GM12864 (cell line): ENCODE measurements at regions not wholly inside any gene's neighbourhood (a gene's known extent, or its start where the extent isn't known, plus 50 kb on each side); places are given as distances from the start of the nearest gene placed in this dataset.

Source experiments
- DNase-seq: peaks from one replicate; pipeline ENCODE4 v3.0.0-alpha.2; 2011; ENCODE audit warnings: low read depth
- H3K4me3 ChIP-seq: 2 replicates; pipeline ENCODE4 v1.5.1; 2011; ENCODE audit warnings: mild to moderate bottlenecking, low read depth, low read length, control low read depth
- TF ChIP-seq, protein P1 (sequence below): IDR thresholded peaks from 2 replicates; pipeline ENCODE4 v1.5.1; 2011; ENCODE audit warnings: low read depth, mild to moderate bottlenecking, moderate library complexity, low read length, control low read depth, inconsistent platforms; ENCODE audit errors: missing control alignments

DNA sequence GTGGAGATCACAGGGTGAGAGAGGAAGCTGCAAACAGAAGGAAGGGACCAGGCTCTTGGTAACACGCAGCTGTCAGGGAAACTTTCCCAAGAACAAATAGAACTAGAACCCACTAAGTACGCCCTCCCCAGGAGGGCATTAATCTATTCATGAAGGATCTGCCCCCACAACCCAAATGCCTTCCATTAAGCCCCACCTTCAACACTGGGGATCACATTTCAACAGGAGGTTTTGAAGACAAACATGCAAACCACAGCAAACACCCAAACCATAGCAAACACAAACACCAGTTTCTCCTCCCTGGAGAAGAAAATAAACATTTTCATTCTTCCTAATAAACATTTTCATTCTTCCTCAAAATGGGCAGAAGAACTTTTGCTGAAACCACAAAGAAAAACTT, 329.6 kb downstream of the EFNB2 start:
- DNase-seq: no peak
- TF ChIP-seq, protein P1, sequence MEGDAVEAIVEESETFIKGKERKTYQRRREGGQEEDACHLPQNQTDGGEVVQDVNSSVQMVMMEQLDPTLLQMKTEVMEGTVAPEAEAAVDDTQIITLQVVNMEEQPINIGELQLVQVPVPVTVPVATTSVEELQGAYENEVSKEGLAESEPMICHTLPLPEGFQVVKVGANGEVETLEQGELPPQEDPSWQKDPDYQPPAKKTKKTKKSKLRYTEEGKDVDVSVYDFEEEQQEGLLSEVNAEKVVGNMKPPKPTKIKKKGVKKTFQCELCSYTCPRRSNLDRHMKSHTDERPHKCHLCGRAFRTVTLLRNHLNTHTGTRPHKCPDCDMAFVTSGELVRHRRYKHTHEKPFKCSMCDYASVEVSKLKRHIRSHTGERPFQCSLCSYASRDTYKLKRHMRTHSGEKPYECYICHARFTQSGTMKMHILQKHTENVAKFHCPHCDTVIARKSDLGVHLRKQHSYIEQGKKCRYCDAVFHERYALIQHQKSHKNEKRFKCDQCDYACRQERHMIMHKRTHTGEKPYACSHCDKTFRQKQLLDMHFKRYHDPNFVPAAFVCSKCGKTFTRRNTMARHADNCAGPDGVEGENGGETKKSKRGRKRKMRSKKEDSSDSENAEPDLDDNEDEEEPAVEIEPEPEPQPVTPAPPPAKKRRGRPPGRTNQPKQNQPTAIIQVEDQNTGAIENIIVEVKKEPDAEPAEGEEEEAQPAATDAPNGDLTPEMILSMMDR: no peak
- H3K4me3 ChIP-seq: no peak overlapping the region

DNA sequence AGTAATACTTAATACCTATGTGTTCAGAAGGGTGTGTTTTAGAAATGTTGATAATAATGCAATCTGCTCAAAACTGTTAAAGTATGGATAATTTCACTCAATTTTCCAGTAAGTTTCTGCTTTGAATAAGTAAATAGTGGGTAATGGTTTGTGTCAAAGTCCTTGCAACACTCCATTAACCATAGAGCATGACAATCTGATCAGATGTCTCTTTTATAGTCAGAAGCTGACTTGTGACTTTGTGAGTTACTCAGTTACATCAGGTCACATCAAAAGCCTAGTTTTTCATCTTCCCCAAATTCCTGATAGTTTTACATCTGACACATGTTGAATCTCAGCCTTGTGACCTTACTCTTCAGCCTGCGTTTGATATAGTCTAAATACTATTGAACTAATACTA, 338.0 kb downstream of the EFNB2 start:
- TF ChIP-seq, protein P1: no peak
- H3K4me3 ChIP-seq: no peak overlapping the region

DNA sequence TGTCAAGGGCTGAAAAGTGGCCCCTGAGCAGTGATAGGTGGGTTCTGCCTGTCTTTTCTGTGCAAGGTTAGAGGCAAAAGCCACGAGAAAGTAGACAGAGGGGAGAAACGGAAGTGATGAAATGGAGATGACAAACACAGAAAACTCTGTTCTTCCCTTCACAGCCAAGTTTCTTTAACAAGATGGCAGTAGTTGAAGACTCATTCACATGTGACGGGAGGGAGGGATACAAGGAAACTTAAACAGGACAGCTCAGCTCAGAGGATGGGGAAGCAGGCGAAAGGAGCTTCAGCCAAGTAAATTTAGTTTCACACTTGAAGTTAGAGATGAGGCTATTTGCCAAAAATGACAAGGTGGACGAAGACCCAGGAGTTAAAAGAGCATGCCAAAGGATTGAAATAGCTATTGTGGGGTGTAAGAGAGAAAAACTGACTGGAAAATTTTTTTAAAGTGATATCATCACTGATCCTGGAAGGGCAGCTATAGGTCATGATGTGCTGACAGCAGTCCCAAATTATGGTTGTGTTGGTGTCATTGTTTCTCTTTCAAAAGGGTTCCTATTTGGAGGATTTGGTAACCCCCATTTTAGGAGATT, 347.9 kb downstream of the EFNB2 start:
- no peak overlapping the region for H3K4me3 ChIP-seq
- TF ChIP-seq, protein P1: no peak
- no peak for DNase-seq

More for the DNA sequence above, 338.0 kb downstream of the EFNB2 start:
- DNase-seq: no peak

DNA sequence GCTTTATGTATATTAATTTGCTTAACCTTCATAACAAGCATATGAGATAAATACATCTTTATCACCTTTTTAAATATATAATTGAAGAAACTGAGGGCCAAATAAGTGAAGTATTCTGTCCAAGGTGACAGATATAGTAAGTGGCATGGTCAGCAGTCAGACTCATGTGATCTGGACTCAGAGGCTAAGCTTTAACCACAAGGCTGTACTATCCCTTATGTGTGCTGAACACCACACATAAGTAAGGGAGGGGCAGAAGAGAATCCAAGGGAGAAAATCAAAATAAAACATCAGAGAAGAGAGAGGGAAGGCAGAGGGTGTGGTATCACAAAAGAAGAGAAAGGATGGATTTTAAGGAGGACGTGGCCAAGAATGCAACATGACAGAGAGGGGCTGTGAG, 348.4 kb downstream of the EFNB2 start:
- TF ChIP-seq, protein P1: no peak
- no peak for DNase-seq
- no peak overlapping the region for H3K4me3 ChIP-seq

DNA sequence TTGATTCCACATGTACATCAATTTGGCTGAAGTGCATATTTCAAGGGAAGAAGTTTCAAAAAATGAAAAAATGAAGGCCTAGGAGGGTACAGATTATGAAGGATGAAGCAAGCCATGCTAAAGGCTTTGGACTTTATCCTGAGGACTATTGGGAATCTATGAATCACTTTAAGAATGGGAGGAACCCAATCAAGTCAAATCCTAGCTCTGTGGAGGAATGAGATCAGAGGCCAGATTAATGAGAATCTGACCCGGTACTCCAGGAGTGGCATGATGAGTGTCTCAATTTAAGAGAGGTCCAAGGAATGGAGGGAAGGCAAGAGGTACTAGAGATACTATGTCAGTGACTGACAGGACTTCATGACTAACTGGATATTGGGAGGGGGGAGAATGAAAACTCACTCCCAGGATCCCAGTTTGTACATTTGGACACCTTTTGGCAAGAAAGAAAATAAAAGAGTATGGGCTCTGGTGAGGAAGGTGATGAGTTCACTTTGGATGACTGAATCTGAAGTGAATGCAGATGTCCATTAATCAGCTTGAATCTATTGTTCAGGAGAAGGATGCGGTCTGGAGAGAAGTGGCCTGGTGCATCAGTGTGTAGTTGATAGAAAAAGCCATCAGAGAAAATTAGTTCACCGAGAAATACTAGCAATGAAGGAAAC, 349.0 kb downstream of the EFNB2 start:
- no peak overlapping the region for H3K4me3 ChIP-seq
- TF ChIP-seq, protein P1: no peak
- no peak for DNase-seq

DNA sequence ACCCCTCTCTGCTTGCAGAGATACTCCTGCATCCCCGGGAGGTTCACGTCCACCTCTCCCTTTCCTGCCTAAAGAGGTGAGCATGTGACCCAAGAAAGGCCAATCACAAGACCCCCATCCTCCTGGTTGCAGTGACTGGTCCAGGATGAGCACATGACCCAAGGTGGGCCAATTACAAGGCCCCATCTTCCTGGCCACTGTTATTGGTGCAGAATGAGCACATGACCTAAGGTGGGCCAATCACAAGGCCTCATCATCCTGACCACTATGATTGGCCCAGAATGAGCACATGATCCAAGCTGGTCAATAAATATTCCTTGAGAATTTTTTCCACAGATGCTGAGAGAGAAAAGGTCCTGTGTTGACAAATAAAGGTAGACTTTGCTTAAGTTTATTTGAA, 350.7 kb downstream of the EFNB2 start:
- no peak overlapping the region for H3K4me3 ChIP-seq
- TF ChIP-seq, protein P1: no peak
- no peak for DNase-seq
